H1 (cell line): ENCODE measurements at regions not wholly inside any gene's neighbourhood (a gene's known extent, or its start where the extent isn't known, plus 50 kb on each side); places are given as distances from the start of the nearest gene placed in this dataset.

ENCODE experiments used
- CTCF ChIA-PET: fragments of 300-600 bp; sonication (Branson Sonifier 250); formaldehyde crosslinking; loops from one replicate; lab custom pipeline; 2021; ENCODE audit not compliant: partially characterized antibody; lab: Charles Lee
- POLR2A ChIA-PET: fragments of 300-600 bp; sonication (Branson Sonifier 250); formaldehyde crosslinking; loops from one replicate; lab custom pipeline; 2021; ENCODE audit warnings: inconsistent platforms; ENCODE audit not compliant: partially characterized antibody; lab: Charles Lee
- DNase-seq, 2 experiments: peaks; one replicate each; pipeline versions ENCODE4 v3.0.0 to v3.0.0-alpha.2; 2010 to 2022; ENCODE audit warnings: low spot score in 2 of 2, low read depth in 1 of 2, mixed read lengths in 1 of 2
- FAIRE-seq: peaks from 2 replicates; lab custom pipeline; 2011; peaks lifted over from hg19 to GRCh38; lab: Jason Lieb, UNC
- H2AFZ ChIP-seq: 2 replicates; pipeline ENCODE4 v1.8.1; 2012; ENCODE audit warnings: low read length, inconsistent platforms
- H2AK5ac ChIP-seq: 2 replicates; pipeline ENCODE4 v1.6.1; 2013; ENCODE audit warnings: low read depth, low read length
- H2BK120ac ChIP-seq: replicated peaks from 2 replicates; pipeline ENCODE3; 2013; ENCODE audit warnings: low read depth, low read length, inconsistent platforms
- H2BK12ac ChIP-seq: 2 replicates; pipeline ENCODE4 v1.6.1; 2013; ENCODE audit warnings: low read depth, low read length
- H2BK15ac ChIP-seq: 2 replicates; pipeline ENCODE4 v1.6.1; 2013; ENCODE audit warnings: low read length
- H2BK20ac ChIP-seq: 2 replicates; pipeline ENCODE4 v1.6.1; 2013; ENCODE audit warnings: low read length
- H2BK5ac ChIP-seq: 2 replicates; pipeline ENCODE4 v1.6.1; 2013; ENCODE audit warnings: low read depth, low read length
- H3K14ac ChIP-seq: 2 replicates; pipeline ENCODE4 v1.6.1; 2013; ENCODE audit warnings: inconsistent platforms; ENCODE audit not compliant: insufficient read length
- H3K18ac ChIP-seq: 2 replicates; pipeline ENCODE4 v1.6.1; 2013; ENCODE audit warnings: low read length; ENCODE audit errors: extremely low read depth
- H3K23ac ChIP-seq: 2 replicates; pipeline ENCODE4 v1.6.1; 2013; ENCODE audit warnings: inconsistent platforms; ENCODE audit not compliant: insufficient read length
- H3K23me2 ChIP-seq: 2 replicates; pipeline ENCODE4 v1.6.1; 2013; ENCODE audit warnings: low read depth, low read length
- H3K27ac ChIP-seq: 2 replicates; pipeline ENCODE4 v1.6.1; 2011; ENCODE audit warnings: low read depth, low read length, inconsistent platforms
- H3K27me3 ChIP-seq, 4 experiments: replicated peaks in 1 of 4; 1 replicate in 1 of 4; 2 replicates in 3 of 4; pipeline versions ENCODE4 v1.6.1 to v1.8.1; 2011 to 2013; ENCODE audit warnings: low read length in 3 of 4, mild to moderate bottlenecking in 3 of 4, inconsistent platforms in 2 of 4, mixed read lengths in 2 of 4, moderate library complexity in 1 of 4; ENCODE audit not compliant: control insufficient read depth in 3 of 4, insufficient read depth in 3 of 4; ENCODE audit errors: extremely low read depth in 1 of 4
- H3K36me3 ChIP-seq, 4 experiments: 2 replicates each; pipeline versions ENCODE4 v1.6.1 to v1.8.1; 2011 to 2013; ENCODE audit warnings: mild to moderate bottlenecking in 4 of 4, low read length in 3 of 4, moderate library complexity in 2 of 4, control low read depth in 1 of 4, inconsistent platforms in 1 of 4; ENCODE audit not compliant: insufficient read depth in 4 of 4, control insufficient read depth in 2 of 4
- H3K4ac ChIP-seq: replicated peaks from 2 replicates; pipeline ENCODE3; 2013; ENCODE audit warnings: low read length, low read depth, mixed read lengths, inconsistent platforms; ENCODE audit not compliant: insufficient read length
- H3K4me1 ChIP-seq, 4 experiments: replicated peaks in 1 of 4; 1 replicate in 1 of 4; 2 replicates in 3 of 4; pipeline versions ENCODE4 v1.6.1 to v1.8.1; 2011 to 2013; ENCODE audit warnings: low read length in 3 of 4, inconsistent platforms in 2 of 4, mixed read lengths in 1 of 4; ENCODE audit not compliant: insufficient read depth in 4 of 4, control insufficient read depth in 3 of 4
- H3K4me2 ChIP-seq, 2 experiments: 2 replicates each; pipeline versions ENCODE4 v1.6.1 to v1.8.1; 2011 to 2013; ENCODE audit warnings: low read depth in 2 of 2, low read length in 2 of 2, control low read depth in 1 of 2, inconsistent platforms in 1 of 2, mild to moderate bottlenecking in 1 of 2; ENCODE audit not compliant: insufficient read depth in 1 of 2
- H3K4me3 ChIP-seq, 4 experiments: fragments of 200-600, 300-600 bp in 1 of 4; sonication (generic), shearing (Covaris generic), sonication (Bioruptor Twin) in 1 of 4; 2 replicates each; pipeline versions ENCODE4 v1.5.1 to v1.8.1; 2011 to 2016; ENCODE audit warnings: low read length in 4 of 4, low read depth in 3 of 4, control low read depth in 2 of 4, inconsistent platforms in 2 of 4, mild to moderate bottlenecking in 2 of 4, mixed read lengths in 1 of 4, moderate library complexity in 1 of 4; ENCODE audit not compliant: insufficient read depth in 2 of 4; ENCODE audit errors: extremely low read depth in 1 of 4
- H3K56ac ChIP-seq: replicated peaks from 2 replicates; pipeline ENCODE3; 2013; ENCODE audit warnings: low read depth, mild to moderate bottlenecking, mixed read lengths, low read length, inconsistent platforms; ENCODE audit not compliant: insufficient read length
- H3K79me1 ChIP-seq: 2 replicates; pipeline ENCODE4 v1.6.1; 2013; ENCODE audit warnings: low read depth, low read length, control low read depth
- H3K79me2 ChIP-seq, 2 experiments: 2 replicates each; pipeline versions ENCODE4 v1.6.1 to v1.8.1; 2012 to 2013; ENCODE audit warnings: low read length in 2 of 2, mild to moderate bottlenecking in 2 of 2, inconsistent platforms in 1 of 2; ENCODE audit not compliant: insufficient read depth in 2 of 2, control insufficient read depth in 1 of 2
- H3K9ac ChIP-seq, 4 experiments: replicated peaks in 1 of 4; 1 replicate in 1 of 4; 2 replicates in 3 of 4; pipeline versions ENCODE4 v1.6.1 to v1.8.1; 2011 to 2013; ENCODE audit warnings: low read depth in 3 of 4, low read length in 3 of 4, control low read depth in 2 of 4, mild to moderate bottlenecking in 2 of 4, moderate library complexity in 2 of 4, inconsistent platforms in 1 of 4; ENCODE audit errors: extremely low read depth in 1 of 4
- H3K9me3 ChIP-seq, 2 experiments: 2 replicates each; pipeline versions ENCODE4 v1.6.1 to v1.8.1; 2012 to 2013; ENCODE audit warnings: mild to moderate bottlenecking in 2 of 2, moderate library complexity in 2 of 2, control low read depth in 1 of 2, inconsistent platforms in 1 of 2, low read depth in 1 of 2, low read length in 1 of 2, mixed read lengths in 1 of 2; ENCODE audit not compliant: insufficient read depth in 2 of 2
- H4K20me1 ChIP-seq, 2 experiments: replicated peaks in 1 of 2; 2 replicates each; pipeline versions ENCODE3 to v1.8.1; 2011 to 2013; ENCODE audit warnings: inconsistent platforms in 2 of 2, low read length in 2 of 2, mild to moderate bottlenecking in 1 of 2; ENCODE audit not compliant: insufficient read depth in 2 of 2, control insufficient read depth in 1 of 2
- H4K5ac ChIP-seq: 2 replicates; pipeline ENCODE4 v1.6.1; 2013; ENCODE audit warnings: low read length, low read depth, mixed read lengths, inconsistent platforms; ENCODE audit not compliant: insufficient read length
- H4K8ac ChIP-seq: 2 replicates; pipeline ENCODE4 v1.8.0; 2013; ENCODE audit warnings: mild to moderate bottlenecking, moderate library complexity, low read length, inconsistent platforms; ENCODE audit not compliant: insufficient read depth; ENCODE audit errors: extremely low read depth
- H4K91ac ChIP-seq: replicated peaks from 2 replicates; pipeline ENCODE3; 2013; ENCODE audit warnings: low read length, mixed read lengths, inconsistent platforms; ENCODE audit not compliant: insufficient read length
- ASH2L ChIP-seq: fragments of 200-600, 300-600 bp; sonication (generic); IDR thresholded peaks from one replicate; pipeline ENCODE4 v1.7.1; 2017; ENCODE audit warnings: low read length
- CBX5 ChIP-seq: fragments of 300-800, 300-1000 bp; sonication (generic); IDR thresholded peaks from 2 replicates; pipeline ENCODE4 v1.7.1; 2016; ENCODE audit warnings: antibody characterized with exemption, low read length, low read depth
- E2F6 ChIP-seq: IDR thresholded peaks from 2 replicates; pipeline ENCODE4 v1.6.1; 2012; ENCODE audit warnings: inconsistent platforms
- EZH2 ChIP-seq: fragments of 200-600 bp; sonication (generic); IDR thresholded peaks from 2 replicates; pipeline ENCODE4 v1.7.1; 2012; ENCODE audit warnings: low read depth, mild to moderate bottlenecking, moderate library complexity, low read length, inconsistent platforms; ENCODE audit not compliant: severe bottlenecking
- GTF2F1 ChIP-seq: IDR thresholded peaks from 2 replicates; pipeline ENCODE4 v1.6.1; 2012; ENCODE audit warnings: low read depth, low read length, improper control_type of control experiment, borderline replicate concordance
- HDAC6 ChIP-seq: IDR thresholded peaks from one replicate; pipeline ENCODE4 v1.7.1; 2012; ENCODE audit warnings: low read depth, mild to moderate bottlenecking, inconsistent platforms, low read length, moderate library complexity
- KDM5A ChIP-seq: fragments of 200-600 bp; IDR thresholded peaks from 2 replicates; pipeline ENCODE4 v1.7.1; 2012; ENCODE audit warnings: mild to moderate bottlenecking, low read length, inconsistent platforms, mixed read lengths
- PHF8 ChIP-seq: fragments of 200-600 bp; sonication (generic); conservative IDR thresholded peaks from 2 replicates; pipeline ENCODE4 v1.7.1; 2012; ENCODE audit warnings: low read depth, mild to moderate bottlenecking, inconsistent platforms, low read length, moderate library complexity
- RBBP5 ChIP-seq: IDR thresholded peaks from 2 replicates; pipeline ENCODE4 v1.7.1; 2012; ENCODE audit warnings: low read depth, mild to moderate bottlenecking, inconsistent platforms, low read length, moderate library complexity, borderline replicate concordance
- SP4 ChIP-seq: IDR thresholded peaks from 2 replicates; pipeline ENCODE4 v1.6.1; 2012; ENCODE audit warnings: low read length, inconsistent platforms
- ZNF274 ChIP-seq: IDR thresholded peaks from 2 replicates; pipeline ENCODE4 v1.7.0; 2012; ENCODE audit warnings: low read length, borderline replicate concordance; ENCODE audit errors: extremely low read depth
- WGBS, 2 experiments: shearing (Covaris generic) in 1 of 2; methylation state at CpG; one replicate each; pipeline versions ENCODE4 v1.1.6 to v1.1.7; 2013 to 2015; ENCODE audit warnings: low lambda C conversion rate in 2 of 2, mixed read lengths in 2 of 2, inconsistent platforms in 1 of 2, low coverage in 1 of 2, missing lambda C conversion rate in 1 of 2; ENCODE audit not compliant: insufficient replicate concordance in 2 of 2, insufficient coverage in 1 of 2, insufficient read length in 1 of 2; ENCODE audit errors: extremely low coverage in 1 of 2, missing lambda C conversion rate in 1 of 2; 5-methylcytosine and 5-hydroxymethylcytosine counted together

- no peak overlapping the region for H2BK120ac ChIP-seq
- no peak overlapping the region for H3K9ac ChIP-seq
- no peak overlapping the region for H3K27ac ChIP-seq
- 96% methylated on average over 3 of the region's 3 CpGs; no CpG with 5 or more reads in 1 of the 2 experiments for WGBS, 2 experiments
- no peaks in the 10 kb centered on the region; a peak in 1 of 7 replicates for H3K27me3 ChIP-seq
- POLR2A ChIA-PET, result no interaction called here
- H2BK15ac ChIP-seq, result no peak overlapping the region
- H3K9me3 ChIP-seq, result no peaks in the 10 kb centered on the region
- no peak overlapping the region for H3K4ac ChIP-seq
- no peaks in the 10 kb centered on the region for H3K79me1 ChIP-seq
- H4K5ac ChIP-seq, result no peak overlapping the region
- H4K91ac ChIP-seq, result no peak overlapping the region
- FAIRE-seq, result no peak
- H3K4me1 ChIP-seq, result no peaks in the 10 kb centered on the region
- no peaks in the 10 kb centered on the region for H4K20me1 ChIP-seq
- CTCF ChIA-PET, result interaction anchor here (0.7 to 4.3 kb wide), 7 partner anchors 11 to 1815 kb away, joined by 3 to 28 read pairs (median 3); no protein-coding TSS in a partner anchor
- H2BK12ac ChIP-seq, result no peak overlapping the region
- no peak overlapping the region for H3K18ac ChIP-seq
- no peak overlapping the region for H2AFZ ChIP-seq
- no peak overlapping the region for H3K14ac ChIP-seq
- no peak overlapping the region for H3K4me3 ChIP-seq
- no peaks in the 10 kb centered on the region for H3K36me3 ChIP-seq
- no peak overlapping the region for H2BK20ac ChIP-seq
- no peak overlapping the region for H2AK5ac ChIP-seq
- H4K8ac ChIP-seq, result no peak overlapping the region
- H3K23ac ChIP-seq, result no peak overlapping the region
- H2BK5ac ChIP-seq, result no peak overlapping the region
- H3K4me2 ChIP-seq, result no peak overlapping the region
- H3K23me2 ChIP-seq, result no peaks in the 10 kb centered on the region
- no peak for DNase-seq
- no peaks in the 10 kb centered on the region for H3K79me2 ChIP-seq
- no peak overlapping the region for H3K56ac ChIP-seq
- TF ChIP-seq ASH2L (no peak), PHF8 (no peak), CBX5 (no peak), GTF2F1 (no peak), SP4 (no peak), ZNF274 (no peak), RBBP5 (no peak), EZH2 (no peak), HDAC6 (no peak), KDM5A (no peak), E2F6 (no peak)
Observed at GRCh38 chr2:23314687-23315086, 70.3 kb upstream of the KLHL29 start.
